Sigmoid colon (tissue), 4 donors: ENCODE measurements at regions not wholly inside any gene's neighbourhood (a gene's known extent, or its start where the extent isn't known, plus 50 kb on each side); places are given as distances from the start of the nearest gene placed in this dataset.

Experiments
- EP300 ChIP-seq, 4 donors: sonication (generic); formaldehyde crosslinking; IDR thresholded peaks; one replicate each; pipeline ENCODE4 v1.6.1; 2017; ENCODE audit warnings: antibody characterized with exemption in 4 of 4
- POLR2A ChIP-seq, 2 donors: fragments of 450-650 bp; IDR thresholded peaks; one replicate each; pipeline ENCODE4 v1.6.1; 2016; ENCODE audit warnings: antibody characterized with exemption in 2 of 2, mild to moderate bottlenecking in 2 of 2, moderate library complexity in 2 of 2
- POLR2AphosphoS5 ChIP-seq, 4 donors: sonication (generic); formaldehyde crosslinking; IDR thresholded peaks; one replicate each; pipeline ENCODE4 v1.6.1; 2017; ENCODE audit warnings: antibody characterized with exemption in 4 of 4
- TF ChIP-seq, protein P1 (sequence below), 4 experiments: fragments of 450-650 bp in 3 of 4; fragments of 200-600 bp in 1 of 4; IDR thresholded peaks; one replicate each; pipeline ENCODE4 v1.5.1; 2016 to 2019; ENCODE audit warnings: antibody characterized with exemption in 4 of 4, mild to moderate bottlenecking in 3 of 4, moderate library complexity in 2 of 4

GRCh38 chrX:67159437-67159836 lies 384.4 kb upstream of the AR start:
- no peak for TF ChIP-seq POLR2A (IDR thresholded peaks at IDR 0.05)
- TF ChIP-seq, protein P1, sequence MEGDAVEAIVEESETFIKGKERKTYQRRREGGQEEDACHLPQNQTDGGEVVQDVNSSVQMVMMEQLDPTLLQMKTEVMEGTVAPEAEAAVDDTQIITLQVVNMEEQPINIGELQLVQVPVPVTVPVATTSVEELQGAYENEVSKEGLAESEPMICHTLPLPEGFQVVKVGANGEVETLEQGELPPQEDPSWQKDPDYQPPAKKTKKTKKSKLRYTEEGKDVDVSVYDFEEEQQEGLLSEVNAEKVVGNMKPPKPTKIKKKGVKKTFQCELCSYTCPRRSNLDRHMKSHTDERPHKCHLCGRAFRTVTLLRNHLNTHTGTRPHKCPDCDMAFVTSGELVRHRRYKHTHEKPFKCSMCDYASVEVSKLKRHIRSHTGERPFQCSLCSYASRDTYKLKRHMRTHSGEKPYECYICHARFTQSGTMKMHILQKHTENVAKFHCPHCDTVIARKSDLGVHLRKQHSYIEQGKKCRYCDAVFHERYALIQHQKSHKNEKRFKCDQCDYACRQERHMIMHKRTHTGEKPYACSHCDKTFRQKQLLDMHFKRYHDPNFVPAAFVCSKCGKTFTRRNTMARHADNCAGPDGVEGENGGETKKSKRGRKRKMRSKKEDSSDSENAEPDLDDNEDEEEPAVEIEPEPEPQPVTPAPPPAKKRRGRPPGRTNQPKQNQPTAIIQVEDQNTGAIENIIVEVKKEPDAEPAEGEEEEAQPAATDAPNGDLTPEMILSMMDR (IDR thresholded peaks at IDR 0.05): no peak
- no peak for TF ChIP-seq EP300 (IDR thresholded peaks at IDR 0.05)
- TF ChIP-seq POLR2AphosphoS5 (IDR thresholded peaks at IDR 0.05): no peak
